Kidney (tissue), 13 donors: ENCODE measurements at regions not wholly inside any gene's neighbourhood (a gene's known extent, or its start where the extent isn't known, plus 50 kb on each side); places are given as distances from the start of the nearest gene placed in this dataset.

Source experiments
- DNase-seq, 5 donors: peaks; one replicate each; pipeline ENCODE4 v3.0.0-alpha.2; 2013 to 2020
- FAIRE-seq: peaks from 2 replicates; lab custom pipeline; 2012; peaks lifted over from hg19 to GRCh38; lab: Jason Lieb, UNC
- H3K27ac ChIP-seq, 2 donors: one replicate each; pipeline ENCODE4 v1.7.0; 2013; ENCODE audit warnings: low read depth in 2 of 2, low read length in 2 of 2, inconsistent platforms in 1 of 2
- H3K27me3 ChIP-seq: one replicate; pipeline ENCODE4 v1.7.1; 2013; ENCODE audit warnings: low read length, inconsistent platforms; ENCODE audit not compliant: control insufficient read depth, insufficient read depth
- H3K36me3 ChIP-seq, 3 donors: one replicate each; pipeline versions ENCODE4 v1.7.0 to v1.7.1; 2013; ENCODE audit warnings: low read length in 3 of 3, control low read depth in 1 of 3, inconsistent platforms in 1 of 3; ENCODE audit not compliant: insufficient read depth in 3 of 3, control insufficient read depth in 2 of 3
- H3K4me1 ChIP-seq, 3 donors: one replicate each; pipeline versions ENCODE4 v1.7.0 to v1.7.1; 2013; ENCODE audit warnings: low read length in 3 of 3, inconsistent platforms in 1 of 3, low read depth in 1 of 3; ENCODE audit not compliant: control insufficient read depth in 2 of 3, insufficient read depth in 2 of 3
- H3K4me3 ChIP-seq, 3 donors: one replicate each; pipeline versions ENCODE4 v1.7.0 to v1.8.1; 2013; ENCODE audit warnings: low read length in 3 of 3, control low read depth in 1 of 3, inconsistent platforms in 1 of 3
- H3K9ac ChIP-seq, 3 donors: one replicate each; pipeline versions ENCODE4 v1.7.0 to v1.7.1; 2013; ENCODE audit warnings: low read length in 3 of 3, control low read depth in 1 of 3, inconsistent platforms in 1 of 3
- H3K9me3 ChIP-seq, 3 donors: one replicate each; pipeline versions ENCODE4 v1.7.0 to v1.7.1; 2013; ENCODE audit warnings: low read length in 3 of 3, control low read depth in 1 of 3, inconsistent platforms in 1 of 3; ENCODE audit not compliant: control insufficient read depth in 2 of 3, insufficient read depth in 1 of 3
- CTCF ChIP-seq: IDR thresholded peaks from 3 replicates; pipeline ENCODE4 v1.5.1; 2012; ENCODE audit warnings: mild to moderate bottlenecking, moderate library complexity, borderline replicate concordance; ENCODE audit not compliant: insufficient read depth; ENCODE audit errors: extremely low read depth
- intact Hi-C: fragments of 100-400 bp; cut with DNase I; formaldehyde crosslinking; loops from one replicate; pipeline ENCODE4 v1.11.1; 2022
- donor health status: control.
- donor health status: control.
- donor health status: control.
- donor health status: control.
- donor health status: control.
- donor health status: DM: yes; HTN: yes; CAD: no.
- donor health status: Normal renal cell carcinoma (clear cell type).

GRCh38 chr15:48021336-48022086 is 99.3 kb upstream of the SLC24A5 start:
- Histone ChIP-seq H3K4me1 (no peaks in the 10 kb centered on the region), H3K9ac (no peak overlapping the region), H3K36me3 (no peaks in the 10 kb centered on the region), H3K4me3 (no peak overlapping the region), H3K9me3 (no peaks in the 10 kb centered on the region), H3K27ac (no peak overlapping the region), H3K27me3 (no peaks in the 10 kb centered on the region)
- FAIRE-seq (no peak), DNase-seq (peak in 1 of 5 donors; percentile 6)
- intact Hi-C loops, result no loop called here
- TF ChIP-seq CTCF, result no peak

- Histone ChIP-seq H3K9me3 (no peaks in the 10 kb centered on the region), H3K36me3 (no peaks in the 10 kb centered on the region), H3K27ac (no peak overlapping the region), H3K4me3 (no peak overlapping the region), H3K27me3 (no peaks in the 10 kb centered on the region), H3K4me1 (no peaks in the 10 kb centered on the region), H3K9ac (no peak overlapping the region)
- no peak for TF ChIP-seq CTCF
- intact Hi-C loops, result no loop called here
- DNase-seq (no peak), FAIRE-seq (no peak)
Observed at GRCh38 chr15:48025118-48025517, 95.7 kb upstream of the SLC24A5 start.

GRCh38 chr15:48028712-48029111 is 92.1 kb upstream of the SLC24A5 start:
- intact Hi-C loops, result no loop called here
- Histone ChIP-seq H3K4me1 (no peaks in the 10 kb centered on the region), H3K27me3 (no peaks in the 10 kb centered on the region), H3K36me3 (no peaks in the 10 kb centered on the region), H3K4me3 (no peak overlapping the region), H3K9me3 (no peaks in the 10 kb centered on the region), H3K9ac (no peak overlapping the region), H3K27ac (no peak overlapping the region)
- TF ChIP-seq CTCF, result no peak
- DNase-seq (no peak), FAIRE-seq (no peak)
